Caki2 (cell line): ENCODE measurements at regions not wholly inside any gene's neighbourhood (a gene's known extent, or its start where the extent isn't known, plus 50 kb on each side); places are given as distances from the start of the nearest gene placed in this dataset.
A peak's percentile ranks its signal among the peaks of the same experiment; 100 is the strongest.
"Not testable (repeated sequence)": the region's sequence is repeated elsewhere in the genome, so short reads cannot be mapped to it uniquely, and the experiment has no call there.

Source experiments
- DNase-seq: peaks from one replicate; pipeline ENCODE4 v3.0.0-alpha.2; 2015; ENCODE audit warnings: low read depth
- in situ Hi-C: cut with HindIII; loops from 2 replicates; pipeline ENCODE4 v1.10.0; 2016; ENCODE audit warnings: low sequenced_read_pairs, low pct_unique_long_range_greater_than_20kb, mixed read lengths

GRCh38 chrX:130467936-130468335 lies 66.1 kb downstream of the RBMX2 start:
- no peak for DNase-seq
- in situ Hi-C loops = no loop called here

- no peak for DNase-seq
- in situ Hi-C loops = no loop called here
These were observed 66.7 kb downstream of the RBMX2 start for GRCh38 chrX:130468395-130468923.

- in situ Hi-C loops = no loop called here
- DNase-seq = no peak
These were observed 81.1 kb downstream of the RBMX2 start for GRCh38 chrX:130482871-130483270.

- no peak for DNase-seq
- in situ Hi-C loops = no loop called here
These were observed 84.1 kb downstream of the RBMX2 start for GRCh38 chrX:130485870-130486269.

- in situ Hi-C loops = not testable (repeated sequence)
These were observed 93.7 kb downstream of the RBMX2 start for GRCh38 chrX:130495502-130495901.

GRCh38 chrX:130497531-130497930 lies 95.7 kb downstream of the RBMX2 start:
- in situ Hi-C loops = no loop called here
- DNase-seq = no peak

More at GRCh38 chrX:130495502-130495901, 93.7 kb downstream of the RBMX2 start:
- DNase-seq = not testable (repeated sequence)

GRCh38 chrX:130498653-130499274 lies 97.0 kb downstream of the RBMX2 start:
- DNase-seq = no peak
- in situ Hi-C loops = no loop called here

- in situ Hi-C loops = no loop called here
- no peak for DNase-seq
These were observed 100.3 kb downstream of the RBMX2 start for GRCh38 chrX:130502016-130502570.

- in situ Hi-C loops = no loop called here
- no peak for DNase-seq
These were observed 102.2 kb downstream of the RBMX2 start for GRCh38 chrX:130504019-130504418.

- in situ Hi-C loops = no loop called here
- no peak for DNase-seq
These were observed 105.2 kb downstream of the RBMX2 start for GRCh38 chrX:130507015-130507414.

- not testable (repeated sequence) for DNase-seq
These were observed 110.7 kb downstream of the RBMX2 start for GRCh38 chrX:130512534-130512933.

GRCh38 chrX:130516123-130516522 lies 114.3 kb downstream of the RBMX2 start:
- DNase-seq = no peak

More at GRCh38 chrX:130512534-130512933, 110.7 kb downstream of the RBMX2 start:
- in situ Hi-C loops = not testable (repeated sequence)

GRCh38 chrX:130523460-130524394 lies 121.9 kb downstream of the RBMX2 start:
- peak; percentile 44 for DNase-seq
- in situ Hi-C loops = no loop called here

More at GRCh38 chrX:130516123-130516522, 114.3 kb downstream of the RBMX2 start:
- in situ Hi-C loops = no loop called here

- in situ Hi-C loops = no loop called here
- DNase-seq = no peak
These were observed 122.8 kb downstream of the RBMX2 start for GRCh38 chrX:130524476-130525194.

GRCh38 chrX:130529531-130529930 lies 127.7 kb downstream of the RBMX2 start:
- no peak for DNase-seq

GRCh38 chrX:130531066-130531465 lies 129.3 kb downstream of the RBMX2 start:
- DNase-seq = no peak
- in situ Hi-C loops = no loop called here

More at GRCh38 chrX:130529531-130529930, 127.7 kb downstream of the RBMX2 start:
- in situ Hi-C loops = no loop called here

- in situ Hi-C loops = no loop called here
- peak; percentile 14 for DNase-seq
These were observed 138.0 kb downstream of the RBMX2 start for GRCh38 chrX:130539721-130540321.
